ENCODE measurements at regions not wholly inside any gene's neighbourhood (a gene's known extent, or its start where the extent isn't known, plus 50 kb on each side); places are given as distances from the start of the nearest gene placed in this dataset.

GRCh38 chr2:120468136-120468535 lies 122.2 kb downstream of the INHBB start:
- no peak overlapping the region for H3K4me3 ChIP-seq (ENCODE audit: low read depth, low read length)
- no peak for TF ChIP-seq CTCF (IDR thresholded peaks at IDR 0.05; ENCODE audit: low read depth, low read length, missing control alignments)
- no peak for DNase-seq (ENCODE audit: low read depth)

DNA sequence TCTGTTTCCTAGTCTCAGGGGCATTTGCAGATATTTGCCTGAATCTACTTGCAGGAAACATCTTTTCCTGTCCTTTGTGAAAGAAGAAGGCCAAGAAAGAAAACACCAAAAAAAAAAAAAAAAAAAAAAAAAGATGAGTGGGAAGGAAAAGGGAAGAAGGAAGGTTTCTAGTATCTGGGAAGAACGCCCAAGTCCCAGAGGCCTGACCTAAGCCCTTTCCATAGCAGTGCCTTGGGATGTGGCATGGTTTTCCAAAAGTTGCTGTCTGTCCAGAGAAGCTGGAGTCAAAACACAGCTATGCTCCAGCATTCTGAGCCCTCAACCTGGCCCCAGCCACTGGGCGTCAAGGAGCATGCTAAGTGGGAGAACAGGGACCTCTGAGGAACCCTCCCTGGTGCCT lies 123.5 kb downstream of the INHBB start:
- H3K4me3 ChIP-seq (ENCODE audit: low read depth, low read length), result no peak overlapping the region
- no peak for TF ChIP-seq CTCF (IDR thresholded peaks at IDR 0.05; ENCODE audit: low read depth, low read length, missing control alignments)
- DNase-seq (ENCODE audit: low read depth), result no peak

DNA sequence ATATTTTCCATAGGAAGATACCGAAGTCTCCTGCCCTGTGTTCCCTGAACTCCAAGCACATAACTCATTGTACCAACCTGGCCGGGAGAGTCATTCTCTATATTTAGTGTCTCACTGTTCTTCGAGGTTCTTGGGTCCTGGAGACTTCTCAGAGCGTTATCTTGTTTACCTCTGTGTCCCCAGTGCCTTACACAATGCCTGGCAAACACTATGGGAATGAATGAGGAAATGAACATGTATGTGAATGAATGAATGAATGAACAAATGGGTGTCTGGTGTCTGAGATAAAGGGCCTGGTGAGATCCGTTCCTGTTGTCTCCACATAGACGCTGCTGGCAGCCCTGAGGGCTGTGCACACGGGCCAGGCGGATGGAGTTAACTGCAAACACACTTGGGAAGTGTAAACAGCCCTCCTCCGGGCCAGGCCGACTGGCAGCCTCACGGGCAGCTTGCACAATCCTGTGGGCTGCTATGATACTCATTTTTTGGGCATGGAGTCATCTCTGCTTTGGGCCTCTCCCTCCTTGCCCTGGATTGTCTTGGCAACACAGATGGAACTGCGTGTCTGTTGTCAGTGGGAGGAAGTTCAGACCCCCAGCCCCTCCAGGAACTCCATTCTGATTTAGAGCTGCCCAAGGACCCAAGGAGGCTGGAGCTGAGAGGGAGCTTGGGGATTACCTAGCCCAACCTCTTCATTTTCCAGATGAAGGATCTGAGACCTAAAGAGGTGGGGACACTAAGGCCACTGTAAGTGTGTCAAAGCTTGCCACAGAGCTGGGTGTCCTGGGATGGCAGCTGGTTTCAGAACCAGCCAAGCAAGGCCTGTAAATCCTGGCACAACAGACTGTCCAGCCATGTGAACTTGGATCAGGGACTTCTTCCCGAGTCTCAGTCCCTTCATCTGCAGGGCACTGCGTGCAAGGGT lies 124.4 kb downstream of the INHBB start:
- no peak for DNase-seq (ENCODE audit: low read depth)
- H3K4me3 ChIP-seq (ENCODE audit: low read depth, low read length), result no peak overlapping the region
- TF ChIP-seq CTCF (IDR thresholded peaks at IDR 0.05; ENCODE audit: low read depth, low read length, missing control alignments), result no peak

DNA sequence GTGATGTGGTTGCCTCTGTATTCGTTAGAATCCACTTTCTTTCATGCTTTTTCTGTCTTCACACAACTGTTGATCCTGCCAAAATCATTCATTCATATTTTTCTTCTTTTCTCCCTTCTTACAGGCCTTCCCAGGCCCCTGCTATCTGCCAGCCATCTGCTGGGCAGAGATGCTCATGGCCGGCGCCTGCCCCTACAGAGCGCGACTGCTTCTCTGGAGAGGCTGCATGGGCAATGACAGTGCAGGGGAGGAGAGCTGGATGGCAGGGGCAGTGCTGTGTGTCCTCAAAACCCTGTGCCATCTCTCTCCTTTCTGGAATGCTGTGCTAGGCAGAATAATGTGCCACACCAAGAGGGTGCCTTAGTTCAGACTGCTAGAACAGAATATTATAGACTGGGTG lies 125.2 kb downstream of the INHBB start:
- no peak for TF ChIP-seq CTCF (IDR thresholded peaks at IDR 0.05; ENCODE audit: low read depth, low read length, missing control alignments)
- DNase-seq (ENCODE audit: low read depth), result no peak
- no peak overlapping the region for H3K4me3 ChIP-seq (ENCODE audit: low read depth, low read length)

GRCh38 chr2:120472031-120472430 lies 126.1 kb downstream of the INHBB start:
- no peak for TF ChIP-seq CTCF (IDR thresholded peaks at IDR 0.05; ENCODE audit: low read depth, low read length, missing control alignments)
- DNase-seq (ENCODE audit: low read depth), result no peak

GRCh38 chr2:120472891-120473309 lies 127.0 kb downstream of the INHBB start:
- H3K4me3 ChIP-seq (ENCODE audit: low read depth, low read length), result no peak overlapping the region
- no peak for TF ChIP-seq CTCF (IDR thresholded peaks at IDR 0.05; ENCODE audit: low read depth, low read length, missing control alignments)
- no peak for DNase-seq (ENCODE audit: low read depth)

More at GRCh38 chr2:120472031-120472430, 126.1 kb downstream of the INHBB start:
- no peak overlapping the region for H3K4me3 ChIP-seq (ENCODE audit: low read depth, low read length)

All from GM12864 (cell line).